Breast epithelium (tissue), 4 donors: ENCODE measurements at regions not wholly inside any gene's neighbourhood (a gene's known extent, or its start where the extent isn't known, plus 50 kb on each side); places are given as distances from the start of the nearest gene placed in this dataset.
A peak's percentile ranks its signal among the peaks of the same experiment; 100 is the strongest.

Experiments
- DNase-seq, 2 donors: peaks; one replicate each; pipeline ENCODE4 v3.0.0-alpha.2; 2019; ENCODE audit warnings: low spot score in 2 of 2
- H3K27ac ChIP-seq, 2 donors: fragments of 200-600 bp; sonication (generic) in 1 of 2; one replicate each; pipeline ENCODE4 v1.5.1; 2016 to 2019; ENCODE audit warnings: mild to moderate bottlenecking in 1 of 2
- H3K27me3 ChIP-seq, 2 donors: fragments of 200-600 bp; sonication (generic) in 1 of 2; one replicate each; pipeline versions ENCODE4 v1.5.1 to v1.6.0; 2017 to 2019; ENCODE audit warnings: control low read depth in 1 of 2, mild to moderate bottlenecking in 1 of 2
- H3K36me3 ChIP-seq: fragments of 200-600 bp; one replicate; pipeline ENCODE4 v1.5.1; 2019
- H3K4me1 ChIP-seq, 2 donors: fragments of 200-600 bp; sonication (generic); one replicate each; pipeline ENCODE4 v1.5.1; 2016 to 2019; ENCODE audit warnings: control low read depth in 1 of 2
- H3K4me3 ChIP-seq, 3 donors: fragments of 200-600 bp; sonication (generic); 1 replicate in 2 of 3; 2 replicates in 1 of 3; pipeline ENCODE4 v1.5.1; 2016 to 2019; ENCODE audit warnings: mild to moderate bottlenecking in 3 of 3, moderate library complexity in 2 of 3
- H3K9me3 ChIP-seq, 2 donors: fragments of 200-600 bp; sonication (generic) in 1 of 2; one replicate each; pipeline ENCODE4 v1.5.1; 2016 to 2019; ENCODE audit warnings: control low read depth in 1 of 2
- POLR2A ChIP-seq: fragments of 450-650 bp; IDR thresholded peaks from one replicate; pipeline ENCODE4 v1.6.1; 2016; ENCODE audit warnings: antibody characterized with exemption, mild to moderate bottlenecking, moderate library complexity
- POLR2AphosphoS5 ChIP-seq, 3 donors: sonication (generic); formaldehyde crosslinking; IDR thresholded peaks; one replicate each; pipeline ENCODE4 v1.6.1; 2017; ENCODE audit warnings: antibody characterized with exemption in 3 of 3
- intact Hi-C: fragments of 100-400 bp; cut with DNase I; formaldehyde crosslinking; loops from one replicate; pipeline ENCODE4 v1.15.1; 2023; ENCODE audit warnings: low total_unique reads
- TF ChIP-seq, protein P1 (sequence below), 3 donors: fragments of 450-650 bp; IDR thresholded peaks; one replicate each; pipeline ENCODE4 v1.5.1; 2016 to 2017; ENCODE audit warnings: antibody characterized with exemption in 3 of 3, mild to moderate bottlenecking in 3 of 3, moderate library complexity in 3 of 3

DNA sequence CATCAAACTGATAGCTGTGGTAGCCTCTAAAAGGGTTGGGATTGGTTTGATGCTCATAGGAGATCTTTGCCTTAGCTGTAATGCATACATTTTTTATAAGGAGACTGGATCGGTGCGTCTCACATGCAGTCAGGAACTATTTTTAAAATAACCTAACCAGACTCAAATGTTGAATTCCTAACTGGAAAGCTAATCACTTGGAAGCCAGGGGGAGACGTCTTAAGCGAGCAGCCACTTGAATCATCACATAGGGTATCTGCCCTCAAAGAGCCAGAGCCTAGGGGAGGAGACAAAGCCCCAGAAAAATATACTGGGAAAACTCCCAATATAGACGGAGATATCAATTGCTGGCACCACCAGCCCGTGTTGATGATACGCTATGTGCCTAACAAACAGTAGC is 61.7 kb upstream of the PUM1 start:
- H3K27me3 ChIP-seq, result no peaks in the 10 kb centered on the region
- DNase-seq, result no peak
- H3K9me3 ChIP-seq, result no peaks in the 10 kb centered on the region
- H3K36me3 ChIP-seq, result no peaks in the 10 kb centered on the region
- no peak overlapping the region for H3K27ac ChIP-seq
- intact Hi-C loops, result no loop called here
- H3K4me1 ChIP-seq, result no peaks in the 10 kb centered on the region
- TF ChIP-seq POLR2AphosphoS5 (IDR thresholded peaks at IDR 0.05) (no peak), POLR2A (no peak)
- TF ChIP-seq, protein P1, sequence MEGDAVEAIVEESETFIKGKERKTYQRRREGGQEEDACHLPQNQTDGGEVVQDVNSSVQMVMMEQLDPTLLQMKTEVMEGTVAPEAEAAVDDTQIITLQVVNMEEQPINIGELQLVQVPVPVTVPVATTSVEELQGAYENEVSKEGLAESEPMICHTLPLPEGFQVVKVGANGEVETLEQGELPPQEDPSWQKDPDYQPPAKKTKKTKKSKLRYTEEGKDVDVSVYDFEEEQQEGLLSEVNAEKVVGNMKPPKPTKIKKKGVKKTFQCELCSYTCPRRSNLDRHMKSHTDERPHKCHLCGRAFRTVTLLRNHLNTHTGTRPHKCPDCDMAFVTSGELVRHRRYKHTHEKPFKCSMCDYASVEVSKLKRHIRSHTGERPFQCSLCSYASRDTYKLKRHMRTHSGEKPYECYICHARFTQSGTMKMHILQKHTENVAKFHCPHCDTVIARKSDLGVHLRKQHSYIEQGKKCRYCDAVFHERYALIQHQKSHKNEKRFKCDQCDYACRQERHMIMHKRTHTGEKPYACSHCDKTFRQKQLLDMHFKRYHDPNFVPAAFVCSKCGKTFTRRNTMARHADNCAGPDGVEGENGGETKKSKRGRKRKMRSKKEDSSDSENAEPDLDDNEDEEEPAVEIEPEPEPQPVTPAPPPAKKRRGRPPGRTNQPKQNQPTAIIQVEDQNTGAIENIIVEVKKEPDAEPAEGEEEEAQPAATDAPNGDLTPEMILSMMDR (IDR thresholded peaks at IDR 0.05), result no peak
- H3K4me3 ChIP-seq, result no peak overlapping the region

DNA sequence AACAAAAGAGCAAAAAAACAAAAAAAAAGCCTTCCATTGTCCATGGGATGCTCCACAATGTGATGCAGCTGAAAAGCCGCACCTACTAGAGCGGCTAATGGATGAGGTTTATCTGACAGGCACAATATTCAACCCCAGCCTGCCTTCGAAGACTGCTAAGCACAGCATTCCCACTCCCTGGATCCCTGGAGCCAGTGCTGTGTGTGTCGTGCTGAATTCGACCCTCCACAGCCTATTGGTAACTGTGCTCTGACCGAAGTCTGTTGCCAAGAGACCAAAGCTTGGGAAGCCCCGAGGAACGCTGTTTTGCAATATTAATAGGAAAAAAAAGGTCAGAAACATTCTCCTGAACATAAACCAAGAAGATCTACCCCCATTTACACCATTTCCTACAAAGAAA is 57.2 kb upstream of the PUM1 start:
- Histone ChIP-seq H3K4me1 (no peaks in the 10 kb centered on the region), H3K27ac (no peak overlapping the region), H3K36me3 (no peaks in the 10 kb centered on the region), H3K27me3 (no peaks in the 10 kb centered on the region), H3K9me3 (no peaks in the 10 kb centered on the region), H3K4me3 (no peak overlapping the region)
- no peak for TF ChIP-seq POLR2A
- TF ChIP-seq POLR2AphosphoS5 (IDR thresholded peaks at IDR 0.05), result no peak
- TF ChIP-seq, protein P1 (IDR thresholded peaks at IDR 0.05), result no peak
- intact Hi-C loops, result no loop called here
- DNase-seq, result no peak

DNA sequence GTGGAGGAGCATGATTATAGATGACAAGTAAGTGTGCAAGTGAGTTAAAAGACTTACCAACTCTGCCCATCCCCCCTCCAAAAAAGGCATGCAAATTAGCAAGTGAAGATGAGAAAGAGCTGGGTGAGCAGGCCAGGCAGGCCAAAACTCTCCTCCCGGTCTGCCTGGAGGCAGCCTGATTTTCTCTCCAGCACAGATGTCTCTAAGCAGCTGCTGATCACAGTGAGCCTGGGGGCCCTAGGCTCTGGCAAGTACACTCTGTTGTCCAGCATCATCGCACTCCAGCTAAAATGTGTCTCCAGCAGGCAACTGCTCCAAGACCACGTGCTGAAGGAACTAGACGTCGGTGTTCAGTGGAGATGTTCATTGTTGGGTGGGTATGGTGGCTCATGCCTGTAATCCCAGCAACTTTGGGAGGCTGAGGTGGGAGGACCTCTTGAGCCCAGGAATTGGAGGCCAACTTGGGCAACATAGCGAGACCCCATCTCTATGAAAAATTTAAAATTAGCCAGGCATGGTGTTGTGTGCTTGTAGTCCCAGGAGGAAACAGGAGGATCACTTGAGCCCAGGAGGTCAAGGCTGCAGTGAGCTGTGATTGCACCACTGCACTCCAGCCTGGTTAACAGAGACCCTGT is 56.7 kb upstream of the PUM1 start:
- Histone ChIP-seq H3K27me3 (no peaks in the 10 kb centered on the region), H3K4me3 (no peak overlapping the region), H3K36me3 (no peaks in the 10 kb centered on the region), H3K4me1 (no peaks in the 10 kb centered on the region), H3K27ac (peak overlapping the region in 1 of 2 donors; percentile 19), H3K9me3 (no peaks in the 10 kb centered on the region)
- intact Hi-C loops, result no loop called here
- DNase-seq, result no peak
- TF ChIP-seq, protein P1 (IDR thresholded peaks at IDR 0.05), result no peak
- TF ChIP-seq POLR2AphosphoS5 (IDR thresholded peaks at IDR 0.05) (no peak), POLR2A (no peak)

DNA sequence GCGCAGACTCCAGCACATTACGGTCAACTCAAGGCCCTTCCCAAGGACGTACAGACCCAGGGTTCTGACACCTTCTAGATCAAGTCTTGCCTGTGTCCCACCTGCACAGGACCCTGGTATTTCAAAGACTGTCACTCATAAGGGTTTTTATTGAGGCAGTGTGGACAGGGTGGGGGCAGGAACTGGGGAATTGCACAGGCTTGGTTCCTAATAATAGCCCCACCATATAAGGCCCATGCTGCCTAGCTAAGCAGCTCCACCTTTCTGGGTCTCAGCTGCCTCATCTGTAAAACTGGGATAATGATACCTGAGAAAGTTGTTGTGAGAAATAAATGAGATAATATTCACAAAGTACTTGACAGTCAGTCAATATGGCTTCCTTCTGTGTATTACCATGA is 55.3 kb upstream of the PUM1 start:
- no peak for TF ChIP-seq POLR2AphosphoS5 (IDR thresholded peaks at IDR 0.05)
- TF ChIP-seq POLR2A, result no peak
- TF ChIP-seq, protein P1 (IDR thresholded peaks at IDR 0.05), result no peak

DNA sequence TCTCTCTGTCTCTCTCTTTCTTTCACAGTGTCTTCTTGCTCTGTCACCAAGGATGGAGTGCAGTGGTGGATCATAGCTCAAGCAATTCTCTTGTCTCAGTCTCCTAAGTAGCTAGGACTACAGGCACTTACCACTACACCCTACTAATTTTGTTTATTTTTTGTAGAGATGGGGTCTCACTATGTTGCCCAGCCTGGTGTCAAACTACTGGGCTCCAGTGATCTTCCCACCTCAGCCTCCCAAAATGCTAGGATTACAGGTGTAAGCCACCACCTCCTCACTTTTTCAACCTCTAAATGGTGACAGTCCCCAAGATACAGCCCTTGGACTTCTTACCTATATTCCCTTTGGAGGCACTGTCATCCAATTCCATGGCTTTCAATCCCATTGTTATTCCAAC is 50.5 kb upstream of the PUM1 start:
- Histone ChIP-seq H3K27ac (no peak overlapping the region), H3K36me3 (no peaks in the 10 kb centered on the region), H3K9me3 (no peaks in the 10 kb centered on the region), H3K27me3 (no peaks in the 10 kb centered on the region), H3K4me1 (no peaks in the 10 kb centered on the region), H3K4me3 (no peak overlapping the region)
- TF ChIP-seq POLR2A (no peak), POLR2AphosphoS5 (IDR thresholded peaks at IDR 0.05) (no peak)
- TF ChIP-seq, protein P1 (IDR thresholded peaks at IDR 0.05), result no peak
- DNase-seq, result no peak
- intact Hi-C loops, result no loop called here

More for the DNA sequence above, 55.3 kb upstream of the PUM1 start:
- DNase-seq, result no peak
- no peaks in the 10 kb centered on the region for H3K4me1 ChIP-seq
- H3K36me3 ChIP-seq, result no peaks in the 10 kb centered on the region
- H3K27ac ChIP-seq, result no peak overlapping the region
- intact Hi-C loops, result no loop called here
- no peak overlapping the region for H3K4me3 ChIP-seq
- H3K27me3 ChIP-seq, result no peaks in the 10 kb centered on the region
- no peaks in the 10 kb centered on the region for H3K9me3 ChIP-seq
